Activated CD8-positive, alpha-beta memory T cell treated with anti-CD3 and anti-CD28 coated beads, Interleukin-2, amount 10 ng/mL, durations not matched to agents 7 days and 5 days (primary cell): ENCODE measurements at regions not wholly inside any gene's neighbourhood (a gene's known extent, or its start where the extent isn't known, plus 50 kb on each side); places are given as distances from the start of the nearest gene placed in this dataset.

Experiments
- ATAC-seq: fragments of 150-1000 bp; cut with Tn5 transposase; one replicate; pipeline ENCODE4 v1.10.0; 2021; ENCODE audit warnings: moderate library complexity
- CTCF ChIA-PET: fragments of 350-600 bp; sonication (Branson Sonifier 250); formaldehyde crosslinking; loops from one replicate; lab custom pipeline; 2021; ENCODE audit warnings: antibody characterized with exemption; lab: Charles Lee
- DNase-seq: peaks from one replicate; pipeline ENCODE4 v3.0.0-alpha.2; 2020
- H3K27ac Mint-ChIP-seq: one replicate; pipeline ENCODE4 v1.8.0; 2021; ENCODE audit warnings: mild to moderate bottlenecking, mixed read lengths
- H3K27me3 Mint-ChIP-seq: one replicate; pipeline ENCODE4 v1.8.0; 2021; ENCODE audit warnings: mixed read lengths
- H3K36me3 Mint-ChIP-seq: one replicate; pipeline ENCODE4 v1.8.0; 2021; ENCODE audit warnings: mild to moderate bottlenecking, mixed read lengths
- H3K4me1 Mint-ChIP-seq: one replicate; pipeline ENCODE4 v1.8.0; 2021; ENCODE audit warnings: mixed read lengths
- H3K4me3 Mint-ChIP-seq: one replicate; pipeline ENCODE4 v1.8.0; 2021; ENCODE audit warnings: mild to moderate bottlenecking, moderate library complexity, mixed read lengths
- H3K9me3 Mint-ChIP-seq: one replicate; pipeline ENCODE4 v1.8.0; 2022; ENCODE audit warnings: low read depth, mixed read lengths

- Mint-ChIP-seq H3K27me3 (peaks cover 13% of the 10 kb centered on the region), H3K4me1 (no peaks in the 10 kb centered on the region), H3K9me3 (no peaks in the 10 kb centered on the region), H3K36me3 (no peaks in the 10 kb centered on the region), H3K4me3 (no peak overlapping the region), H3K27ac (no peak overlapping the region)
- CTCF ChIA-PET = no interaction called here
- no peak for DNase-seq
- ATAC-seq = no peak
These were observed 82.9 kb upstream of the CPM start for GRCh38 chr12:69015831-69016230.

GRCh38 chr12:69019082-69019481 lies 86.1 kb upstream of the CPM start:
- ATAC-seq (no peak), DNase-seq (no peak)
- Mint-ChIP-seq H3K4me3 (no peak overlapping the region), H3K4me1 (no peaks in the 10 kb centered on the region), H3K9me3 (no peaks in the 10 kb centered on the region), H3K27ac (no peak overlapping the region), H3K36me3 (no peaks in the 10 kb centered on the region), H3K27me3 (peaks cover 17% of the 10 kb centered on the region)
- CTCF ChIA-PET = no interaction called here

GRCh38 chr12:69019910-69020309 lies 86.9 kb upstream of the CPM start:
- Mint-ChIP-seq H3K27me3 (peaks cover 16% of the 10 kb centered on the region), H3K4me1 (no peaks in the 10 kb centered on the region), H3K9me3 (no peaks in the 10 kb centered on the region), H3K27ac (no peak overlapping the region), H3K4me3 (no peak overlapping the region), H3K36me3 (no peaks in the 10 kb centered on the region)
- CTCF ChIA-PET = no interaction called here
- no peak for ATAC-seq
- no peak for DNase-seq

GRCh38 chr12:69022674-69023073 lies 89.7 kb upstream of the CPM start:
- H3K27ac Mint-ChIP-seq = no peak overlapping the region
- ATAC-seq = no peak
- no peak for DNase-seq
- CTCF ChIA-PET = no interaction called here
- no peak overlapping the region for H3K4me3 Mint-ChIP-seq
- H3K36me3 Mint-ChIP-seq = no peaks in the 10 kb centered on the region
- no peaks in the 10 kb centered on the region for H3K4me1 Mint-ChIP-seq
- H3K27me3 Mint-ChIP-seq = peaks cover 25% of the 10 kb centered on the region
- H3K9me3 Mint-ChIP-seq = no peaks in the 10 kb centered on the region

GRCh38 chr12:69023840-69024239 lies 90.9 kb upstream of the CPM start:
- Mint-ChIP-seq H3K36me3 (no peaks in the 10 kb centered on the region), H3K27ac (no peak overlapping the region), H3K27me3 (peaks cover 26% of the 10 kb centered on the region), H3K9me3 (no peaks in the 10 kb centered on the region), H3K4me1 (no peaks in the 10 kb centered on the region), H3K4me3 (no peak overlapping the region)
- no peak for DNase-seq
- CTCF ChIA-PET = no interaction called here
- no peak for ATAC-seq

GRCh38 chr12:69024413-69024812 lies 91.4 kb upstream of the CPM start:
- no peaks in the 10 kb centered on the region for H3K9me3 Mint-ChIP-seq
- DNase-seq = no peak
- CTCF ChIA-PET = no interaction called here
- no peaks in the 10 kb centered on the region for H3K4me1 Mint-ChIP-seq
- no peaks in the 10 kb centered on the region for H3K36me3 Mint-ChIP-seq
- no peak for ATAC-seq
- H3K27me3 Mint-ChIP-seq = peaks cover 31% of the 10 kb centered on the region
- no peak overlapping the region for H3K27ac Mint-ChIP-seq
- no peak overlapping the region for H3K4me3 Mint-ChIP-seq

- CTCF ChIA-PET = no interaction called here
- DNase-seq (no peak), ATAC-seq (no peak)
- no peaks in the 10 kb centered on the region for H3K4me1 Mint-ChIP-seq
- no peak overlapping the region for H3K4me3 Mint-ChIP-seq
- H3K27ac Mint-ChIP-seq = no peak overlapping the region
- H3K36me3 Mint-ChIP-seq = no peaks in the 10 kb centered on the region
- peaks cover 33% of the 10 kb centered on the region for H3K27me3 Mint-ChIP-seq
- no peaks in the 10 kb centered on the region for H3K9me3 Mint-ChIP-seq
These were observed 91.9 kb upstream of the CPM start for GRCh38 chr12:69024907-69025306.

GRCh38 chr12:69026336-69026735 lies 93.4 kb upstream of the CPM start:
- CTCF ChIA-PET = no interaction called here
- H3K9me3 Mint-ChIP-seq = no peaks in the 10 kb centered on the region
- ATAC-seq (no peak), DNase-seq (no peak)
- peaks cover 31% of the 10 kb centered on the region for H3K27me3 Mint-ChIP-seq
- no peaks in the 10 kb centered on the region for H3K4me1 Mint-ChIP-seq
- no peak overlapping the region for H3K4me3 Mint-ChIP-seq
- no peaks in the 10 kb centered on the region for H3K36me3 Mint-ChIP-seq
- H3K27ac Mint-ChIP-seq = no peak overlapping the region

GRCh38 chr12:69027411-69027881 lies 94.5 kb upstream of the CPM start:
- Mint-ChIP-seq H3K4me1 (no peaks in the 10 kb centered on the region), H3K27ac (no peak overlapping the region), H3K9me3 (no peaks in the 10 kb centered on the region), H3K36me3 (no peaks in the 10 kb centered on the region), H3K4me3 (no peak overlapping the region), H3K27me3 (peaks cover 31% of the 10 kb centered on the region)
- CTCF ChIA-PET = no interaction called here
- ATAC-seq = no peak
- no peak for DNase-seq

GRCh38 chr12:69028941-69029729 lies 96.2 kb upstream of the CPM start:
- H3K27ac Mint-ChIP-seq = no peak overlapping the region
- DNase-seq (no peak), ATAC-seq (no peak)
- H3K36me3 Mint-ChIP-seq = no peaks in the 10 kb centered on the region
- peaks cover 36% of the 10 kb centered on the region for H3K27me3 Mint-ChIP-seq
- H3K4me1 Mint-ChIP-seq = no peaks in the 10 kb centered on the region
- CTCF ChIA-PET = no interaction called here
- no peaks in the 10 kb centered on the region for H3K9me3 Mint-ChIP-seq
- no peak overlapping the region for H3K4me3 Mint-ChIP-seq

GRCh38 chr12:69030321-69030720 lies 97.3 kb upstream of the CPM start:
- H3K4me3 Mint-ChIP-seq = no peak overlapping the region
- CTCF ChIA-PET = no interaction called here
- H3K27ac Mint-ChIP-seq = no peak overlapping the region
- no peak for DNase-seq
- no peak for ATAC-seq
- no peaks in the 10 kb centered on the region for H3K4me1 Mint-ChIP-seq
- no peaks in the 10 kb centered on the region for H3K36me3 Mint-ChIP-seq
- H3K27me3 Mint-ChIP-seq = peaks cover 34% of the 10 kb centered on the region
- H3K9me3 Mint-ChIP-seq = no peaks in the 10 kb centered on the region

GRCh38 chr12:69036533-69036932 lies 103.6 kb upstream of the CPM start:
- DNase-seq (no peak), ATAC-seq (no peak)
- no peaks in the 10 kb centered on the region for H3K4me1 Mint-ChIP-seq
- H3K27ac Mint-ChIP-seq = no peak overlapping the region
- peaks cover 17% of the 10 kb centered on the region for H3K27me3 Mint-ChIP-seq
- H3K36me3 Mint-ChIP-seq = no peaks in the 10 kb centered on the region
- H3K9me3 Mint-ChIP-seq = no peaks in the 10 kb centered on the region
- CTCF ChIA-PET = no interaction called here
- no peak overlapping the region for H3K4me3 Mint-ChIP-seq

GRCh38 chr12:69036999-69037398 lies 104.0 kb upstream of the CPM start:
- DNase-seq (no peak), ATAC-seq (no peak)
- no peaks in the 10 kb centered on the region for H3K4me1 Mint-ChIP-seq
- CTCF ChIA-PET = no interaction called here
- no peak overlapping the region for H3K27ac Mint-ChIP-seq
- peaks cover 17% of the 10 kb centered on the region for H3K27me3 Mint-ChIP-seq
- H3K36me3 Mint-ChIP-seq = no peaks in the 10 kb centered on the region
- H3K9me3 Mint-ChIP-seq = no peaks in the 10 kb centered on the region
- H3K4me3 Mint-ChIP-seq = no peak overlapping the region

- DNase-seq = no peak
- ATAC-seq = no peak
- H3K36me3 Mint-ChIP-seq = no peaks in the 10 kb centered on the region
- CTCF ChIA-PET = interaction anchor here (0.6 kb wide), 1 partner anchor 389 kb away, joined by 4 read pairs; no protein-coding TSS in a partner anchor
- no peaks in the 10 kb centered on the region for H3K9me3 Mint-ChIP-seq
- H3K27ac Mint-ChIP-seq = no peak overlapping the region
- H3K4me3 Mint-ChIP-seq = no peak overlapping the region
- peaks cover 9% of the 10 kb centered on the region for H3K27me3 Mint-ChIP-seq
- H3K4me1 Mint-ChIP-seq = no peaks in the 10 kb centered on the region
These were observed 106.9 kb upstream of the CPM start for GRCh38 chr12:69039911-69040310.
